GM19395 (cell line): ENCODE measurements at regions not wholly inside any gene's neighbourhood (a gene's known extent, or its start where the extent isn't known, plus 50 kb on each side); places are given as distances from the start of the nearest gene placed in this dataset.
"Not testable (repeated sequence)": the region's sequence is repeated elsewhere in the genome, so short reads cannot be mapped to it uniquely, and the experiment has no call there.

Experiments
- ATAC-seq: cut with Tn5 transposase; IDR thresholded peaks from one replicate; pipeline ENCODE4 v1.9.1; 2021; ENCODE audit warnings: mild to moderate bottlenecking, moderate library complexity; ENCODE audit not compliant: unreplicated experiment

DNA sequence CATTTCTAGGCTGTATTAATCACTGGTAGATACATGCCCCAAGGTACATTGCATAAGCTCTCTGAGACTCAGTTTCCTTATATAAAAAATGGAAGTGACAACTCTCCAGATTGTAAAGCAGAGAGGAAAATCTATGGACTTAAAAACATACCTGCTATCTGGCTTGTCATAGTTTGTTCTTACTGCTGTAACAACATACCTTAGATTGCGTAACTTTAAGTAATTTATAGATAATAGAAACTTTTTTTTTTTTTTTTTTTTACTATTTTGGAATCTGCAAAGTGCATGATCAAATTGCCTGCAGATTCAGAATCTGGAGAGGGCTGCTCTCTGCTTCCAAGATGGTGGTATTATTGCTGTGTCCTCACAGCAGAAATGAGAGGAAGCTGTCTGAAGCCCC is 827.7 kb upstream of the BRINP3 start:
- no peak for ATAC-seq

DNA sequence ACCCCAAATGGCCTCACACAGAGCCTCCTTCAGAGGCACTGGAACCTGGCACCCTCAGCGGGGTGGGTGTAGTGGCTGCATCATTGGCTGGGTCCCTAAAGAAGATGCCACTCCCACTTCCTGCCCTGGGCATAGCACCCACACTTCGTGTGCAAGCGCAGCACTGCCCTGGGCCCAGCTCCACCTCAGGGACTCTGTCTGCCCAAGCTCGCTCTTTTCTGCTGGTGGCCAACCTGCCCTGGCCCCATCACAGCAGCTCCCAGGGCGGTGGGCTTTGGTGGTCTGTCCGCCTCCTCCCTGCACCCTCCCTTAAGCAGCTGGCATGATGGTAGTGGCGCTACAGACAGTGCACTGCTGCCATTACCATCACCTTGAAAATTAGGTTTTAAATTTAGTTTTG is 829.3 kb upstream of the BRINP3 start:
- no peak for ATAC-seq

DNA sequence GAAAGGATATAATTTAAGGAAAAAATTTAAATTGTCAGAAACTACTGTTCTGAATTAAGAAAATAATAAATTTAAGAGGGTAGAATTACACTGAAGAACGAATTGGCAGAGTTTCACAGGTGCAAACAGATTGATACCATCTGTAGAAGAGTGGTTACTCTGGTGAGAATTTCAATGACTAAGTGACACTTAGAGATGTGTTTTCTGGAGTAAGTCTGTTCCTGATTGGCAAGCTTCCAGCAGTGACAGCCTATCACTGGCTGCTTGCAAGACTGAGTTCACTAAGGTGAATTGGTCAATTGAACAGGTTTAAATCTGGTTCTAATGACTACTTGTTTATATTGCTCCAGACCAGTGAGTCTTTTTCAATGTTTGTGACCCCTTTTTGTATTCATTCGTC is 838.2 kb upstream of the RGS18 start:
- no peak for ATAC-seq

DNA sequence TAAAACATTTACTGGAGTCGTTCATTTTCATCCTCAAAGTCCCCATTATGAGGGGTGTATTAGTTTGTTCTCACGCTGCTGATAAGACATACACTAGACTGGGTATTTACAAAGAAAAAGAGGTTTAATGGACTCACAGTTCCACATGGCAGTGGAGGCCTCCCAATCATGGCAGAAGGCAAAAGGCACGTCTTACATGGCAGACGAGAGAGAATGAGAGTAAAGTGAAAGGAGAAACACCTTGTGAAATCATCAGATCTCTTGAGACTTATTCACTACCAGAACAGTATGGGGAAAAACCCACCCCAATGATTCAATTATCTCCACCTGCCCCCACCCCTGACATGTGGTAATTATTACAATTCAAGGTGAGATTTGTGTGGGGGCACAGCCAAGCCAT is 830.4 kb upstream of the RGS18 start:
- no peak for ATAC-seq

DNA sequence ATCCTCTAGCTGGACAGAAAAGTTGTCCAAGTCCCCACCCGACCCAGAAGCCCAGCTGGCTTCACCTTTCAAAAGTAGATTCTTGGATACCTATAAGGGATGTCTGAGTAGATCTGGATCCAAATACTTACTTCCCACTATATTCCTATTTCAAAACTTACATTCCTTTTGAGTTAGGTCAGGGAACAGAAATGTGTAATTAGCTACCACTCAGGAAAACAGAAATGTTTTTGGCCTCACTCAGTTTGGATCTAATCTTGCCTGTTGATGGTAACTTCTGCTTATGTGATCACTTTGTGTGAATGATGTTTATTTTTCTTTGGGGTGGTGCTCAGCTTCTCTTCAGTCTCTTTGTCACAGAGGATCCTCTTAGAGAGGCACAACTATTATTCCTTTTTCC is 814.4 kb upstream of the RGS18 start:
- ATAC-seq = no peak

DNA sequence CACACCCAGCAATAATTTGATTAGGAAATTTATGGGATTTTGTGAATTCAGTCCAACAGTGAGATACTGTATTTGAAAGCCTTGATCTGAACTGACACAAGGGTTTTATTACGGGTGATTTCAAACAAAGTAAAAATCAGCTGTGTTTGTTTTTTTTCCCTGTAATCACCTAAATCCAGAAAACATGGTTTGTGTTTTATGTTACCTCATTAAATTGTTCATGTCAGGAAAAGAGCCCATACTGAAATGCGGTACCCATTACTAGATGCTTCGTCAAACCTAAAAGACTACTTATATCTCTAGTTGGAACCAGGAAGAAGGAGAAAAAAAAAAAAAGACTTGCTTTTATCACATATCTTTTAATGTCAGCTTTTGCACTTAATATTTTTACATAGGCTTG is 811.9 kb upstream of the RGS18 start:
- ATAC-seq = no peak

DNA sequence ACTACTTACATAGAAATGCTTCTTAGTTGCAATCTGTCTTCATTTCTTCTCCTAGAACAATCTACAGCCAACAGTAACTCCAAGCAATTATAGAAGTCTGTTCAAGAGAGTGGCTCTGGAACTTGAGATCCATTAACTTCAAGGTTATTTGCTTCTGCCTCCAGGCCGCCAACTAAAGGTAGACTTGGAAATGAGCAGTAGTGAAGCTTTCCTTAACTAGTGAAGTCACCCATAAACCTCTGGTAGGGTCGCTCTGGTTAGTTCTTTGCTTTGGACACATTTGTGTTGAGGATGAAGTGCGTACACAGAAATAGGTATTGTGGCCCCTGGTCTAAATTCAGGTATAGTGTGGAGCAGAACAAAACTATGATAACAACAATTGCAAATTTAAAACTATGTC is 809.9 kb upstream of the RGS18 start:
- ATAC-seq = no peak

DNA sequence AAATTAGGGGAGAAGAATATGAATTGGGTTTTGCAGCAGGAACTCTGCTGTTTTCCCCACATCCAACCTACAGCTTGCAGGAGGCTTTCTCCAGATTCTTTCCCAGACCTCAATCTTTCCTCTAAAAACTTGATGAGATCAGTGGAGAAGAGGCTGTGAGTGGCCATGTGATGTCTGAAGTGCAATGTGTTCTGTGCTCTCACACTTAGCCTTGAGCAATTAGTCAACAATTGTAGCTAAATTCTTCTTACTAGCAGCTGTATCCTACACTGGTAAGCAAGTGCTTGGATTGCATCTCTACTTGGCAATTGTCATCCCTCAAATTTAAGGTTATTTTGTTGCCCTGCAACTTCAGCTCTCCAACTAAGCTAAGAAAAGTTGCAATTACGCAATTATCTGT is 807.3 kb upstream of the RGS18 start:
- no peak for ATAC-seq

DNA sequence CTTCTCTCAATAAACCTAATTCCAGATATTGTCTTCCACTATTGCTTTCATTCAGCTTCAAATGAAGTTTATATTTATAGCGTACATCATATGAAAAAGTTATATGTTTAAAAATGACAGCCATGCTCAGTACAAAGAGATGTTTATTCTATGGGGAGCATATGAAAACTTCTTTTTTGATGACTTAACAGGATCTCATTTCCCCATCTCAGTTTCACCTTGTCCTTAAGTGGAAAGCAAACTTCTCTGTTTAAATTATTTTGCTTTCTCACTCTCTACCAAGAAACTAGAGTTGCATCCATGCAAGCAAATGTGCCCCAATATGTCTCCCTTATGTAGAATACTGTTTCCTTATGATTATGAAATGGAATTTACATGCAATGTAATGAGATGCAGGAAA is 799.5 kb upstream of the RGS18 start:
- no peak for ATAC-seq

DNA sequence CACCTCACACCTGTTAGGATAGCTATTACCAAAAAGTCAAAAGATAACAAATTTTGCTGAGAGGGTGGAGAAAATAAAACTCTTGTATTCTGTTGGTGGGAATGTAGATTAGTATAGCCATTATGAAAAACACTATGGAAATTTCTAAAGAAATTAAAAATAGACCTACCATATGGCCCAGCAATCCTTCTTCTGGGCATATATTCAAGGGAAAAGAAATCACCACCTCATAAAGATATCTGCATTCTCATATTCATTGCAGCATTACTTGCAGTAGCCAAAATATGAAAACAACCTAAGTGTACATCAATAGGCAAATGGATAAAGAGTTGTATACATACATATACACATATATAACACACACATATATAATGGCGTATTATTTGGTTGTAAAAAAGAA is 791.6 kb upstream of the RGS18 start:
- ATAC-seq = no peak

DNA sequence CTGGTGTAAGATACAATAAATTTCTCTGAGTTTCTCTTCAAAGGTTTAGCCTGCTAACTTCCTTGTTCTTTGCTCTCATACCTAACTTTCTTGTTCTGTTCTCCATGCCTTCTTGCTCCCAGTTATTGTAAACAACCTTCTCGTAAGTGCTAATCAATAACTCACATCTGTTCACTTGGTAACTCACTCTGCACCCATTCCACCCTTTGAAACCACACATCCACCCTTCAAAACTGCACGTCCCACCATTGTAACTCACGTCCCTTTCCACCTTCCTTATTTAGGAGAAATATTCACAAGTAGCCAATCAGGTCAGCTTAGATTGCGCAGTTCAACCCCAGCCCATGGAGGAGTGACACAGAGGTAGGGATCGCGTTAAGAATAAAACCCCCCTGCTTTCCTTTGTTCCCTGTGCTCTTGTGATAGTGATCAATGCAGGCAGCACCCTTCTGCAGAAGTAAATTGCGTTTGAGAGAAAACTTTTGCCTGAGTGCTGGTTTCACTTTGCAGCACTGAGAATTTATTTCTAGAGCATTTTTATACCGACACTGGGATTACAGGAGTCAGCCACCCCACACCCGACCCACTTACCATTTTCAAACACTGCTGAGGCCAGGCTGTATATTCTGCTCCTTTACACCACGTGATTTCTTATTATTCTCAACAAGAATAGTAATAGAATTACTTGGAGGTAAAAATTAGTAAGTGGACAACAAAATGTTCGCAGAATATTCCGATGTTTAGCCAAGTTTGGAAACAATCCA is 789.2 kb upstream of the RGS18 start:
- no peak for ATAC-seq

DNA sequence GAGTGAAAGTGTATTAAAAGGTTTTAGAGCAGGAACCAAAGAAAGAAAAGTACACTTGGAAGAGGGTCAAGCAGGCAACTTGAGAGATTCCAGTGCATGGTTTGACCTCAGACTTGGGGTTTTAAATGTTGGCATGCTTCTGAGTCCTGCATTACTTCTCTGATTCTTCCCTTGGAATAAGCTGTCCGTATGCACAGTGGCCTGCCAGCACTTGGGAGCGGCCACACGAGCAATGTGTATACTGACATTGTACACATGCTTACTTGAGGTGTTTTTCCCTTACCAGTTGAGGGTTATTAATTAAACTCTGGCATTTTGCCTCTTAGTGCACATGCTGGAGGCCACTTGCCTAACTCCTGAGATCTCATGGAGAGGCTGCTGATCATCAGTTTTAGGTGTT is 786.6 kb upstream of the RGS18 start:
- ATAC-seq = no peak

DNA sequence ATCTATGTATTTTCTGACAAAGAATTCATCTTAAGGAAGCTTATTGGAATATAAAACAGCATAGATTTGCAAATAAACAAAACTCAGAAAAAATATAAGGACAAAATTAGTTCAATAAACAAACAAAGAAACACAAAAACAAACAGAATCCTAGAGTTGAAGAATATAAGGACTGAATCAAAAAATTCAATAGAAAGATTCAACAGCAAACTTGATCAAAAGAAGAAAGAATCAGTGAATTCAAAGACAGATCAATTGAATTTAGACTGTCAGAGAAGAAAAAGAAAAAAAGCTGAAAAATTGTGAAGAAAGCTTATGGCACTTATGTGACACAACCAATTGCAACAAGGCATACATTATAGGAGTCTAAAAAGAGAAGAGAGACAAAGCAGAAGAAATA is 770.0 kb upstream of the RGS18 start:
- ATAC-seq = no peak

DNA sequence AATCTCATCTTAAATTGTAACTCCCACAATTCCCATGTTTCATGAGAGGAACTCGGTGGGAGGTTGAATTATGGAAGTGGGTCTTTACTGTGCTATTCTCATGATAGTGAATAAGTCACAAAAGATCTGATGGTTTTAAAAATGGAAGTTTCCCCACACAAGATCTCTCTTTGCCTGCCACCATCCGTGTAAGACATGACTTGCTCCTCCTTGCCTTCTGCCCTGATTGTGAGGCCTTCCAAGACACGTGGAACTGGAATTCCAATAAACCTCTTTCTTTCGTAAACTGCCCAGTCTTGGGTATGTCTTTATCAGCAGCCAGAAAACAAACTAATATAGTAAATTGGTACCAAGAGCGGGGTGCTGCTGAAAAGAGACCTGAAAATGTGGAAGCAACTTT is 761.6 kb upstream of the RGS18 start:
- ATAC-seq = no peak

DNA sequence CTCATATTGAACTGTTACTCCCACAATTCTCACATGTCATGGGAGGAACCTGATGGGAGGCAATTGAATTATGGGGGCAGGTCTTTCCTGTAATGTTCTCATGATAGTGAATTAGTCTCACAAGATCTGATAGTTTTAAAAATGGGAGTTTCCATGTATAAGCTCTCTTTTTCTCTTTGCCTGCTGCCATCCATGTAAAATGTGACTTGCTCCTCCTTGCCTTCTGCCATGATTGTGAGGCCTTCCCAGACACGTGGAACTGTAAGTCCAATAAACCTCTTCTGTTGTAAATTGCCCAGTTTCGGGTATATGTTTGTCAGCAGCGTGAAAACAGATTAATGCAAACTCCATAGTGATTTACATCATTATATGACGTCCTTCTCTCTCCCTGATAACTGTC is 759.7 kb upstream of the RGS18 start:
- ATAC-seq = no peak

DNA sequence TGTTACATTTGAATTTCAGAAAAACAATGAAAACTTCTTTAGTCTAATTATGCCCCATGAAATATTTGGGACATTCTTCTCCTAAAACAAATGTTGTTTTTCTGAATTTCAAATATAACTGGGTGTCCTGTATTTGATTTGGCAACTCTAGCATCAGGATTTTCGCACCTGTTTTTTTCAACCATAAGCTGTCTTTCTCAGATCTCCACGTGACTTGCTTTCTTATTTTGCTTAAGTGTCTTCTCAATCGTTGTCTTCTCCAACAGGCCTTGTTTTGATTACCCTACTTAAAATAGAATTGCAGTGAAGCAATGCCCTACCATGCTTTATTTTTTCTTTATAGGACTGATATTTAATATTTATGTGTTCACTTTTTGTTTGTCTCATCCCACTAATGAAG is 752.8 kb upstream of the RGS18 start:
- ATAC-seq = no peak

DNA sequence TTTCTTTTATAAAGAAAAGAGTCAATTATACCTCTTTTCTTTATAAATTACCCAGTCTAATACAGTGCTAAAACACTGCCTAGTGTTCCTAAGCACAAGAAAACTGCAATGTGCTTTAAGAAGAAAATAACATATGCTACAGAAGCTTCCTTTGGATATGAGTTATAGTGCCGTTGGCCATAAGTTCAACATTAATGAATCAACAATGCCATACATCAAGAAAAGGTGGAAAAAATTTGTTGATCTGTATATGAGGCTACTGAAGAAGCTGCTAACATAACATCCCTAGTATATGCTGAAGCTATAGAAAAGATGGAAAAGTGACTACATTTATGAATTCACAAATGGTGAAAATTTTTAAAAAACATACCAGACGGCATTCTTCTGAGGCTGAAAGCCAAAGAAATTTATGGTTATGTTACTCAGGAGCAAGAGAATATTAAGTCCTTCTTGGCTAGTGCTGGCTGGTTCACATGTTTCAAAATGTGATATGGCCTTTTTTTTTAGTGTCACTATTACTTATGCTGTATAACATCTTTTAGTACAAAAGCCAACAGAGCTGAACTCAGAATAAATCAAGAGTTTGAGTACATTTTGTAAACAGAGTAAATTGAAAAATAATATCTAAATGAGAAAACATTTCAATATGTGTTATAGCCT is 743.2 kb upstream of the RGS18 start:
- ATAC-seq = no peak

DNA sequence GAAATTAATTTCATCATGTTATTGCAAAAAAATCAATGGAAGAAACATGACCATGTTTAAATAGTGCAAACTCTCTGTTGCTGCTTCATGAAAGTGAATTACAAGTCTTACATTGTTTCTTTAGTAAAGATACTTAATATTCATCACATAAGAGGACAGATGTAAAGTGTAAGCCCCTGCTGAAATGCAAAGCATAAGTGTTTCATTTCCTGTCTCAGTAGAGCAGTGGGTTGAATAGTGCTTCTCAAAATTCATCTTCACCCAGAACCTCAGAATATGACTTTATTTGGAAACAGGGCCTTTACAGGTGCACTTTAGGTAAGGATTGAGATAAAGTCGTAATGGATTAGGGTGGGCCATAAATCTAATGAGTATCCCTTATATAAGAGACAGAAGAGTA is 738.4 kb upstream of the RGS18 start:
- ATAC-seq = no peak

DNA sequence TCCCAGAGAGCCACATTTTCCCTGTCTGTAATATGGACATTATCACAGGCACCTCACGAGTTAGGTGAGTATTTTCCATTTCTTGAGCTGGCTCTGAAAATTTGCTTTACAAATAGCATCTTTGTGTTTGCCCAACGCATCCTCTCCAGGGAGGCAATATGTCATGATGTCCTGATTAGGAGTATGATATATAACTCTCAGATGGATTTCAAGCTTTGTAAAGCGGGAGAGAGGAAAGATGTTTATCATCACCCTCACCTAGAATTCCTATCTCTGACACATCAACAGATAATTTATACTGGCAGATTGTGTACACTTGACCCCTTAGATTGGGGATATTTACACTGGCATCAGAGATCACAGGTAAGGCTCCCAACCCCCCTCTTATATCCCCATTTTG is 730.7 kb upstream of the RGS18 start:
- ATAC-seq = no peak

DNA sequence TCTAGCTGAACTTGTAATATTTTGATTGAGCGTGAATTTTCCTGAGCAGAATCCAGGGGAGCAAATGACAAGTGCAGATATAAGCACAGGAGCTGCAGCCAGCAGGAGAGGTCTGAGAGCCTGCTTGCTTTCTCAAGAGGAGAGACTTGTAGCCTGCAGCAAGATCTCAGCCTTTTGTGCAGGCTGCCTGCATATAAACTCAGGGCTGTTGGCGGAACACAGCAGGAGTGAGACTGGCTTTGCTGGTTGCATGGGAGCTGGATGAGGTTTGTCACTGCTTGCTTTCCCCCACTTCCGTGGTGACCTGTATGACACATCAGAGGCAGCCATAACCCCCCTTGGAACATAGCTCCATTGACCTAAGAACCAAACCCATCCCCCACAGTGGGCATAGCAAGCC is 725.4 kb upstream of the RGS18 start:
- no peak for ATAC-seq

DNA sequence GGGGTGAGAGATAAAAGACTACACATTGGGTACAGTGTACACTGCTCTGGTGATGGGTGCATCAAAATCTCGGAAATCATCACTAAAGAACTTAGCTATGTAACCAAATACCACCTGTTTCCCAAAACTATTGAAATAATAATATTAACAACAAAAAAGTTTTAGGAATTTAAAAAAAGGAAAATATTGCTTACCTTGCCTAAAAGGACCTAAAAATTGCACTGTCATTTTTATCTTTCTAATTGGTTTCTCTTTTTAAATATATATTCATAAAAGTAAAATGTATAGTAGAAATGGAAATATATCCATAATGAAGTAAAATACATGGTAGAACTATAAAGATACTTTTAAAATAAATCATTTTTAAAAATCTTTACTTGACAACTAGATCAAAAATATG is 719.3 kb upstream of the RGS18 start:
- ATAC-seq = no peak

DNA sequence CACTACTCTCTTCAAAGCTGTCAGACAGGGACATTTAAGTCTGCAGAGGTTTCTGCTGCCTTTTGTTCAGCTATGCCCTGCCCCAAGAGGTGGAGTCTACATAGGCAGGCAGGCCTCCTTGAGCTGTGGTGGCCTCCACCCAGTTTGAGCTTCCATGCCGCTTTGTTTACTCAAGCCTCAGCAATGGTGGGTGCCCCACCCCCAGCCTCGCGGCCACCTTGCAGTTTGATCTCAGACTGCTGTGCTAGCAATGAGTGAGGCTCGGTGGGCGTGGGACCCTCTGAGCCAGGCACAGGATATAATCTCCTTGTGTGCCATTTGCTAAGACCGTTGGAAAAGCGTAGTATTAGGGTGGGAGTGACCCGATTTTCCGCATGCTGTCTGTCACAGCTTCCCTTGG is 710.0 kb upstream of the RGS18 start:
- ATAC-seq = not testable (repeated sequence)

DNA sequence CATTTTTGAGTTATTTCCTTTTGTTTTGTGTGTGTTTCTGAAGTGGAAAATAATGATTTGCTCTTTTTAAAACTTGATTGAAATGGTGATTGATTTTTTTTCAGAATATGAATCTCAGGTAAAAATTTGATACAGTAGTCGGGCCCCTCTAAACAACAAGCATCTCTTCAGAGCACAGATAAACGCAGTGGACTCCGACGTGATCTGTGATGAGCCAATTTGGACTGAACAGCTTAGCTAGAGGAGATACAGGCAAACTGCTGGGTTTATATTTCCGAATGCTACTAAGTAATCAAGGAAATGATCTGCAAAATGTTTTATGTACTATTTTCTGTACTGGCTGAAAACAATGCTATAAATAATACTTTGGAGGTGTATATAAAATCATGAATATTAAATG is 705.7 kb upstream of the RGS18 start:
- no peak for ATAC-seq
